AG04449 (cell line): ENCODE measurements at regions not wholly inside any gene's neighbourhood (a gene's known extent, or its start where the extent isn't known, plus 50 kb on each side); places are given as distances from the start of the nearest gene placed in this dataset.

ENCODE experiments used
- CTCF ChIA-PET: fragments of 350-600 bp; formaldehyde crosslinking; extraction: SDS; loops from one replicate; lab custom pipeline; 2021; ENCODE audit warnings: antibody characterized with exemption; lab: Yijun Ruan, JAX
- POLR2A ChIA-PET: fragments of 400-600, 350-600 bp; formaldehyde crosslinking; extraction: SDS; loops from one replicate; lab custom pipeline; 2020; ENCODE audit warnings: antibody characterized with exemption, inconsistent platforms; lab: Yijun Ruan, JAX
- DNase-seq: peaks from one replicate; pipeline ENCODE4 v3.0.0-alpha.2; 2010; ENCODE audit warnings: low read depth, low spot score
- H3K4me3 ChIP-seq: 2 replicates; pipeline ENCODE4 v1.5.1; 2011; ENCODE audit warnings: low read depth, mild to moderate bottlenecking, control low read depth, low read length
- CTCF ChIP-seq: IDR thresholded peaks from one replicate; pipeline ENCODE4 v1.5.1; 2011; ENCODE audit warnings: mild to moderate bottlenecking, moderate library complexity, low read length, control low read depth, inconsistent platforms; ENCODE audit not compliant: insufficient read depth; ENCODE audit errors: missing control alignments

GRCh38 chr10:78402591-78402990 lies 368.9 kb downstream of the RPS24 start:
- H3K4me3 ChIP-seq = no peak overlapping the region
- DNase-seq = no peak
- CTCF ChIA-PET = no interaction called here
- POLR2A ChIA-PET = no interaction called here
- no peak for TF ChIP-seq CTCF

- ChIA-PET POLR2A (no interaction called here), CTCF (no interaction called here)
- no peak for TF ChIP-seq CTCF
- no peak overlapping the region for H3K4me3 ChIP-seq
- DNase-seq = no peak
These were observed 370.1 kb downstream of the RPS24 start for GRCh38 chr10:78403781-78404180.

- ChIA-PET CTCF (no interaction called here), POLR2A (no interaction called here)
- no peak for TF ChIP-seq CTCF
- no peak overlapping the region for H3K4me3 ChIP-seq
- DNase-seq = no peak
These were observed 370.6 kb downstream of the RPS24 start for GRCh38 chr10:78404296-78404695.

- TF ChIP-seq CTCF = no peak
- no peak overlapping the region for H3K4me3 ChIP-seq
- ChIA-PET CTCF (interaction anchor here (1.0 kb wide), 1 partner anchor 9 kb away, joined by 3 read pairs; no protein-coding TSS in a partner anchor), POLR2A (no interaction called here)
- peak; percentile 10 for DNase-seq
These were observed 371.6 kb downstream of the RPS24 start for GRCh38 chr10:78405231-78405630.

- POLR2A ChIA-PET = no interaction called here
- CTCF ChIA-PET = interaction anchor here (1.0 kb wide), 1 partner anchor 10 kb away, joined by 3 read pairs; no protein-coding TSS in a partner anchor
- TF ChIP-seq CTCF = no peak
- no peak for DNase-seq
- H3K4me3 ChIP-seq = no peak overlapping the region
These were observed 372.1 kb downstream of the RPS24 start for GRCh38 chr10:78405736-78406135.

GRCh38 chr10:78406648-78407008 lies 373.0 kb downstream of the RPS24 start:
- ChIA-PET CTCF (no interaction called here), POLR2A (no interaction called here)
- H3K4me3 ChIP-seq = peak overlapping the region; percentile 28
- DNase-seq = no peak
- TF ChIP-seq CTCF = no peak
